WI38 (cell line): ENCODE measurements at regions not wholly inside any gene's neighbourhood (a gene's known extent, or its start where the extent isn't known, plus 50 kb on each side); places are given as distances from the start of the nearest gene placed in this dataset.

Experiments used
- H3K4me3 ChIP-seq: 2 replicates; pipeline ENCODE4 v1.5.1; 2011; ENCODE audit warnings: low read depth, mild to moderate bottlenecking, control low read depth, low read length
- CTCF ChIP-seq: IDR thresholded peaks from 2 replicates; pipeline ENCODE4 v1.5.1; 2012; ENCODE audit warnings: low read depth, mild to moderate bottlenecking, control low read depth, low read length

DNA sequence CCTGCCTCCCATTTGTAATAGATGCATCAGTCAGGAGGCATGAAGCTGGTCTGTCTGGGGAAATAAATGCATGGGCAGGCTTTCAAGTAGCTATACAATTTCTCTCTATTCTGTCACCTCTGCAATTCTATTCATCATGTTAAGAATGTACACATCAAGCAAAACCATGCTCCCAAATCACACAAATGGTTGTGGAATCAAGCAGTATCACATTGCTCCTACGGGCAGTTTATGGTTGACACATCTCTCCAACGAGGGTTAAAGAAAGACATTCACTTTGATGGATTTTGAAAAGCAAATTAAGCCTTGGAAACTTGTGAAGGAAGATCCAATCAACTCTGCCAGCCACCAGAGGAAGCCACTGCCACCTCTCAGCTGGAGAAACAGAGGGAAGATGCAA lies 1277.4 kb upstream of the TMEM132C start:
- TF ChIP-seq CTCF, result no peak
- H3K4me3 ChIP-seq, result no peak overlapping the region

DNA sequence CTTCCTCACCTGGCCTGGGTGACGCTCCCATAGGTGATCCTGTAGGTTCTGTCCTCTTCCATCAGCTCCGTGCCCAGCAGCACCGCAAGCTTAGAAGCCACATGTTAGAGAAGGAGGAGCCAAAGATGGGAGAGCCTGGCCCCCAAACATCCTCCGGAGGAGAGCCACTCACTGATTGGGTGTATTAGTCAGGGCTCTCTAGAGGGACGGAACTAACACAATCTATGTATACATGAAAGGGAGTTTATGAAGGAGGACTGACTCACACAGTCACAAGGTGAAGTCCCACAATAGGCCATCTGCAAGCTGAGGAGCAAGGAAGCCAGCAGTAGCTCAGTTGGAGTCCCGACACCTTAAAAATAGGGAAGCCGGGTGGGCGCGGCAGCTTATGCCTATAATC lies 1273.1 kb upstream of the TMEM132C start:
- no peak overlapping the region for H3K4me3 ChIP-seq
- TF ChIP-seq CTCF, result no peak

DNA sequence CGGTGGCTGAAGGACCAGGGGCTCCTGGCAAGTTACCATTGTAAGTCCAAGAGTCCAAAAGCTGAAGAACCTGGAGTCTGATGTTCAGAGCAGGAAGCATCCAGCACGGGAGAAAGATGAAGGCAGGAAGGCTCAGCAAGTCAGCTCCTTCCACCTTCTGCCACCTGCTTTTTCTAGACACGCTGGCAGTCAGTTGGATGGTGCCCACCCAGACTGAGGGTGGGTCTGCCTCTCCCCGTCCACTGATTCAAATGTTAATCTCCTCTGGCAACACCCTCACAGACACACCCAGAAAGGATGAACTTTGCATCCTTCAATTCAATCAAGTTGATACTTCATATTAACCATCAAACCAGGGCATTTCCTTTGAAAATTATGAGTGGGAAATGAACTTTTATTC lies 1272.4 kb upstream of the TMEM132C start:
- H3K4me3 ChIP-seq, result no peak overlapping the region
- TF ChIP-seq CTCF, result no peak

GRCh38 chr12:126998031-126998430 lies 1268.9 kb upstream of the TMEM132C start:
- no peak for TF ChIP-seq CTCF
- no peak overlapping the region for H3K4me3 ChIP-seq

GRCh38 chr12:126998747-126999285 lies 1268.2 kb upstream of the TMEM132C start:
- no peak for TF ChIP-seq CTCF
- H3K4me3 ChIP-seq, result no peak overlapping the region

DNA sequence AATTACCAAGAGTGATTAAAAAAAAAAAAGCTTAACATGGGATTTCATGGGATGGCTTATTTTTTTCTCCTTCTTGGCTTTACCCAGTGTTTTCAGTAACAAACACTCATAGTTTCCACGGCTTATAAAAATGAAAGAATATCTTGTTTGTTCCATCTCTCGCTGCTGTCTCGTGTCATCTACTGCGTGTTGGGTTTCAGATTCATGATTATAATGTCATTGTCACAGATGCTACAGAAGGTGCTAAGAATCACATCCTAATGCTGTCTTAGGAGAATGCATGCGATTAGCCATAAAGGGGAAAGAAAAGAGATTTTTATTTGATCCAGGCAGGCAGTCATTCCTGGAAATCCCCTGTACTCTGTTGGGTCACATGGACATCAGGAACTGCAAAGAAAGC lies 1267.6 kb upstream of the TMEM132C start:
- no peak for TF ChIP-seq CTCF
- H3K4me3 ChIP-seq, result no peak overlapping the region

GRCh38 chr12:127005406-127005805 lies 1261.6 kb upstream of the TMEM132C start:
- TF ChIP-seq CTCF, result no peak

More at GRCh38 chr12:127005406-127005805, 1261.6 kb upstream of the TMEM132C start:
- no peak overlapping the region for H3K4me3 ChIP-seq
